ENCODE measurements at regions not wholly inside any gene's neighbourhood (a gene's known extent, or its start where the extent isn't known, plus 50 kb on each side); places are given as distances from the start of the nearest gene placed in this dataset.
"Not testable (repeated sequence)": the region's sequence is repeated elsewhere in the genome, so short reads cannot be mapped to it uniquely, and the experiment has no call there.

- DNase-seq (ENCODE audit: low read depth) = no peak
These were observed 58.5 kb downstream of the IGLL5 start for GRCh38 chr22:22946131-22946530.

GRCh38 chr22:22948651-22949571 is 61.3 kb downstream of the IGLL5 start:
- peak; percentile 43 for DNase-seq (ENCODE audit: low read depth)

- no peak for DNase-seq (ENCODE audit: low read depth)
These were observed 62.3 kb downstream of the IGLL5 start for GRCh38 chr22:22949953-22950352.

GRCh38 chr22:22951035-22951434 is 63.4 kb downstream of the IGLL5 start:
- DNase-seq (ENCODE audit: low read depth) = no peak

- DNase-seq (ENCODE audit: low read depth) = no peak
These were observed 65.1 kb downstream of the IGLL5 start for GRCh38 chr22:22952531-22953280.

GRCh38 chr22:22953791-22954190 is 66.2 kb downstream of the IGLL5 start:
- no peak for DNase-seq (ENCODE audit: low read depth)

- DNase-seq (ENCODE audit: low read depth) = no peak
These were observed 67.0 kb downstream of the IGLL5 start for GRCh38 chr22:22954656-22955055.

GRCh38 chr22:22955276-22955798 is 67.7 kb downstream of the IGLL5 start:
- DNase-seq (ENCODE audit: low read depth) = no peak

- peak; percentile 65 for DNase-seq (ENCODE audit: low read depth)
These were observed 68.4 kb downstream of the IGLL5 start for GRCh38 chr22:22955866-22956535.

GRCh38 chr22:22957090-22957489 is 69.5 kb downstream of the IGLL5 start:
- DNase-seq (ENCODE audit: low read depth) = no peak

GRCh38 chr22:22958621-22959020 is 71.0 kb downstream of the IGLL5 start:
- no peak for DNase-seq (ENCODE audit: low read depth)

GRCh38 chr22:22959147-22959827 is 71.7 kb downstream of the IGLL5 start:
- DNase-seq (ENCODE audit: low read depth) = peak; percentile 71

GRCh38 chr22:22960307-22960706 is 72.7 kb downstream of the IGLL5 start:
- no peak for DNase-seq (ENCODE audit: low read depth)

- DNase-seq (ENCODE audit: low read depth) = no peak
These were observed 74.0 kb downstream of the IGLL5 start for GRCh38 chr22:22961574-22961973.

GRCh38 chr22:22968366-22968765 is 80.8 kb downstream of the IGLL5 start:
- DNase-seq (ENCODE audit: low read depth) = no peak

GRCh38 chr22:22972605-22973004 is 85.0 kb downstream of the IGLL5 start:
- DNase-seq (ENCODE audit: low read depth) = not testable (repeated sequence)

GRCh38 chr22:22973336-22973735 is 85.7 kb downstream of the IGLL5 start:
- no peak for DNase-seq (ENCODE audit: low read depth)

GRCh38 chr22:22974156-22974555 is 86.5 kb downstream of the IGLL5 start:
- no peak for DNase-seq (ENCODE audit: low read depth)

GRCh38 chr22:22974795-22975580 is 87.4 kb downstream of the IGLL5 start:
- no peak for DNase-seq (ENCODE audit: low read depth)

- no peak for DNase-seq (ENCODE audit: low read depth)
These were observed 88.7 kb downstream of the IGLL5 start for GRCh38 chr22:22976033-22976922.

Data from EH (cell line).